ENCODE measurements at regions not wholly inside any gene's neighbourhood (a gene's known extent, or its start where the extent isn't known, plus 50 kb on each side); places are given as distances from the start of the nearest gene placed in this dataset.

GRCh38 chr21:41111681-41112080 lies 56.3 kb upstream of the BACE2 start:
- no peak overlapping the region for H3K9ac ChIP-seq (ENCODE audit: low read length)
- intact Hi-C loops (cut with micrococcal nuclease), result no loop called here

More at GRCh38 chr21:41111681-41112080, 56.3 kb upstream of the BACE2 start:
- CTCF ChIA-PET, result no interaction called here
- H3K4me1 ChIP-seq (ENCODE audit: control insufficient read depth in 2 of 2, insufficient read depth in 2 of 2, low read length in 2 of 2), result peaks cover 9 to 12% of the 10 kb centered on the region in 2 donors
- no peak overlapping the region for H3K4me3 ChIP-seq (ENCODE audit: control extremely low read depth in 1 of 5, extremely low read depth in 1 of 5, insufficient read depth in 1 of 5, low read depth in 2 of 5, low read length in 4 of 5)
- Mint-ChIP-seq H3K4me3 (peak overlapping the region; percentile 30), H3K4me1 (peaks cover 17% of the 10 kb centered on the region), H3K27me3 (peaks cover 34% of the 10 kb centered on the region), H3K27ac (no peak overlapping the region), H3K9me3 (ENCODE audit: insufficient read depth) (no peaks in the 10 kb centered on the region)
- H3K27ac ChIP-seq (ENCODE audit: low read length in 2 of 2), result no peak overlapping the region
- ATAC-seq (ENCODE audit: low read depth) (no peak), DNase-seq (no peak)
- 99% methylated on average over 8 of the region's 11 CpGs for WGBS (ENCODE audit: insufficient coverage)
- TF ChIP-seq, protein P1, sequence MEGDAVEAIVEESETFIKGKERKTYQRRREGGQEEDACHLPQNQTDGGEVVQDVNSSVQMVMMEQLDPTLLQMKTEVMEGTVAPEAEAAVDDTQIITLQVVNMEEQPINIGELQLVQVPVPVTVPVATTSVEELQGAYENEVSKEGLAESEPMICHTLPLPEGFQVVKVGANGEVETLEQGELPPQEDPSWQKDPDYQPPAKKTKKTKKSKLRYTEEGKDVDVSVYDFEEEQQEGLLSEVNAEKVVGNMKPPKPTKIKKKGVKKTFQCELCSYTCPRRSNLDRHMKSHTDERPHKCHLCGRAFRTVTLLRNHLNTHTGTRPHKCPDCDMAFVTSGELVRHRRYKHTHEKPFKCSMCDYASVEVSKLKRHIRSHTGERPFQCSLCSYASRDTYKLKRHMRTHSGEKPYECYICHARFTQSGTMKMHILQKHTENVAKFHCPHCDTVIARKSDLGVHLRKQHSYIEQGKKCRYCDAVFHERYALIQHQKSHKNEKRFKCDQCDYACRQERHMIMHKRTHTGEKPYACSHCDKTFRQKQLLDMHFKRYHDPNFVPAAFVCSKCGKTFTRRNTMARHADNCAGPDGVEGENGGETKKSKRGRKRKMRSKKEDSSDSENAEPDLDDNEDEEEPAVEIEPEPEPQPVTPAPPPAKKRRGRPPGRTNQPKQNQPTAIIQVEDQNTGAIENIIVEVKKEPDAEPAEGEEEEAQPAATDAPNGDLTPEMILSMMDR (IDR thresholded peaks at IDR 0.05), result no peak
- TF ChIP-seq EZH2 (IDR thresholded peaks at IDR 0.05; ENCODE audit: borderline replicate concordance, insufficient read depth, low read depth, low read length, poor library complexity, severe bottlenecking), result no peak
- no peaks in the 10 kb centered on the region for H3K9me3 ChIP-seq (ENCODE audit: control extremely low read depth in 1 of 3, control insufficient read depth in 2 of 3, insufficient read depth in 1 of 3, low read length in 2 of 3)
- H4K20me1 ChIP-seq (ENCODE audit: control insufficient read depth, insufficient read depth, low read length, poor library complexity, severe bottlenecking), result no peaks in the 10 kb centered on the region
- H3K4me2 ChIP-seq (replicated peaks; ENCODE audit: low read depth, low read length, poor library complexity, severe bottlenecking), result no peak overlapping the region
- H2AFZ ChIP-seq (ENCODE audit: insufficient read depth, low read depth, low read length, poor library complexity, severe bottlenecking), result no peak overlapping the region
- peaks cover 0 to 25% (median 4%) of the 10 kb centered on the region in 4 experiments for H3K27me3 ChIP-seq (replicated peaks in 1 of 4; ENCODE audit: control extremely low read depth in 1 of 4, control insufficient read depth in 3 of 4, insufficient read depth in 4 of 4, low read length in 3 of 4)
- POLR2A ChIA-PET, result no interaction called here
- no peaks in the 10 kb centered on the region for H3K36me3 ChIP-seq (replicated peaks in 1 of 2; ENCODE audit: control extremely low read depth in 1 of 2, control insufficient read depth in 1 of 2, extremely low read depth in 1 of 2, insufficient read depth in 2 of 2, low read length in 1 of 2)
- no peaks in the 10 kb centered on the region for H3K79me2 ChIP-seq (ENCODE audit: control insufficient read depth, insufficient read depth, low read length)
